A549 (cell line): ENCODE measurements at regions not wholly inside any gene's neighbourhood (a gene's known extent, or its start where the extent isn't known, plus 50 kb on each side); places are given as distances from the start of the nearest gene placed in this dataset.

Experiments
- CTCF ChIP-seq: fragments of >200 bp; sonication (Bioruptor Twin); formaldehyde crosslinking; IDR thresholded peaks from 3 replicates; pipeline ENCODE4 v1.5.1; 2016
- FOSL2 ChIP-seq, 2 experiments: fragments of 450-650 bp in 1 of 2; fragments of >200 bp in 1 of 2; sonication (Bioruptor Twin) in 1 of 2; formaldehyde crosslinking; IDR thresholded peaks; 2 replicates each; pipeline versions ENCODE4 v1.5.0 to v1.6.1; 2016 to 2020; ENCODE audit warnings: mild to moderate bottlenecking in 1 of 2, moderate library complexity in 1 of 2
- POLR2A ChIP-seq: IDR thresholded peaks from 2 replicates; pipeline ENCODE4 v1.6.1; 2012; ENCODE audit warnings: mild to moderate bottlenecking, low read length

DNA sequence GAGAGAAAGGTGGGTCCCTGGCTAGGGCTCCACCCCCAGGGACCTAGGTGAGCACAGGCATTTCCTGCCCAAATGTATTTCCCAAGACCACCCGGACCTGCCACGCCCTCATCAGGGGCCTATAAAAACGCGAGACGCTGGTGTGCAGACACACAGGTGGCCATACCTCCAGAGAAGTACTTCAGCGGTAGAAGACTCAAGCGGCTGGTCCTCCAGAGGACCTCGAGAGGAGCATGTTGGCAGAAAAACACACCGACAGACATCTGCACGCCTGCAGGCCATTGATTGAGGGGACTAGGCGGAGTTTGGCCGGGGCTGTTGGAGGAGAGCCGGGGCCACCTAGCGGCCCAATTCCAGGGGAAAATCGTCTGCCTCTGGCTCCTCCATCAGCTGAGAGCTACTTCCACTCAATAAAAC is 695.8 kb upstream of the MMS22L start:
- TF ChIP-seq POLR2A = no peak
- TF ChIP-seq FOSL2 (IDR thresholded peaks at IDR 0.05) = no peak
- no peak for TF ChIP-seq FOSL2 (CRISPR knock-in tag; IDR thresholded peaks at IDR 0.05)
- TF ChIP-seq CTCF = 0 out of 3 replicates have a peak, but pooled peaks have one; percentile 14
